ENCODE measurements at regions not wholly inside any gene's neighbourhood (a gene's known extent, or its start where the extent isn't known, plus 50 kb on each side); places are given as distances from the start of the nearest gene placed in this dataset.

- H3F3A ChIP-seq (ENCODE audit: insufficient read depth, low read length, poor library complexity, severe bottlenecking), result no peaks in the 10 kb centered on the region
- H3K79me2 ChIP-seq (replicated peaks; ENCODE audit: insufficient read depth, low read length), result no peaks in the 10 kb centered on the region
- no peaks in the 10 kb centered on the region for H3K27me3 ChIP-seq (ENCODE audit: insufficient read depth, low read depth, low read length)
- H2AFZ ChIP-seq (ENCODE audit: low read depth, low read length), result no peak overlapping the region
- H3K9me2 ChIP-seq (ENCODE audit: insufficient read depth, low read length), result no peaks in the 10 kb centered on the region
- no peaks in the 10 kb centered on the region for H3K36me3 ChIP-seq (ENCODE audit: insufficient read depth, low read length)
- H3K4me3 ChIP-seq (ENCODE audit: low read length), result no peak overlapping the region
- TF ChIP-seq REST (IDR thresholded peaks at IDR 0.05; ENCODE audit: borderline replicate concordance), result no peak
- no peak for TF ChIP-seq SMC3 (conservative IDR thresholded peaks at IDR 0.05; ENCODE audit: poor library complexity)
- no peak overlapping the region for H3K27ac ChIP-seq (ENCODE audit: low read length)
- H3K9me3 ChIP-seq (ENCODE audit: low read length), result no peaks in the 10 kb centered on the region
- H3K4me2 ChIP-seq (ENCODE audit: low read length), result no peak overlapping the region
- H4K20me1 ChIP-seq (ENCODE audit: insufficient read depth), result no peaks in the 10 kb centered on the region
- H3K9ac ChIP-seq (ENCODE audit: low read length), result no peak overlapping the region
Measured at GRCh38 chr12:114968727-114969126, 284.8 kb upstream of the TBX3 start.

- no peak overlapping the region for H3K9ac ChIP-seq (ENCODE audit: low read length)
- no peak overlapping the region for H3K4me3 ChIP-seq (ENCODE audit: low read length)
- H3K9me3 ChIP-seq (ENCODE audit: low read length), result no peaks in the 10 kb centered on the region
- no peaks in the 10 kb centered on the region for H4K20me1 ChIP-seq (ENCODE audit: insufficient read depth)
- no peak overlapping the region for H3K4me2 ChIP-seq (ENCODE audit: low read length)
- H3K27me3 ChIP-seq (ENCODE audit: insufficient read depth, low read depth, low read length), result no peaks in the 10 kb centered on the region
- H3K79me2 ChIP-seq (replicated peaks; ENCODE audit: insufficient read depth, low read length), result no peaks in the 10 kb centered on the region
- TF ChIP-seq EZH2 (IDR thresholded peaks at IDR 0.05; ENCODE audit: borderline replicate concordance, insufficient read depth, low read length, poor library complexity, severe bottlenecking) (no peak), RAD21 (conservative IDR thresholded peaks at IDR 0.05) (no peak), REST (IDR thresholded peaks at IDR 0.05; ENCODE audit: borderline replicate concordance) (no peak), CTCF (IDR thresholded peaks at IDR 0.05; ENCODE audit: poor library complexity, severe bottlenecking) (no peak), TAF1 (IDR thresholded peaks at IDR 0.05; ENCODE audit: low read depth) (no peak), SMC3 (conservative IDR thresholded peaks at IDR 0.05; ENCODE audit: poor library complexity) (no peak), EP300 (conservative IDR thresholded peaks at IDR 0.05; ENCODE audit: poor library complexity, severe bottlenecking) (no peak), POLR2AphosphoS5 (IDR thresholded peaks at IDR 0.05) (no peak), MXI1 (conservative IDR thresholded peaks at IDR 0.05; ENCODE audit: poor library complexity, severe bottlenecking) (no peak)
- H3F3A ChIP-seq (ENCODE audit: insufficient read depth, low read length, poor library complexity, severe bottlenecking), result no peaks in the 10 kb centered on the region
- no peak overlapping the region for H2AFZ ChIP-seq (ENCODE audit: low read depth, low read length)
- H3K27ac ChIP-seq (ENCODE audit: low read length), result no peak overlapping the region
- H3K9me2 ChIP-seq (ENCODE audit: insufficient read depth, low read length), result no peaks in the 10 kb centered on the region
- no peaks in the 10 kb centered on the region for H3K36me3 ChIP-seq (ENCODE audit: insufficient read depth, low read length)
Measured at GRCh38 chr12:114967151-114967550, 283.2 kb upstream of the TBX3 start.
